SK-N-SH (cell line): ENCODE measurements at regions not wholly inside any gene's neighbourhood (a gene's known extent, or its start where the extent isn't known, plus 50 kb on each side); places are given as distances from the start of the nearest gene placed in this dataset.

Experiments
- CTCF ChIA-PET: fragments of 300-600, 350-600 bp; formaldehyde crosslinking; extraction: SDS; loops from one replicate; lab custom pipeline; 2021; lab: Yijun Ruan, JAX
- POLR2A ChIA-PET: fragments of 350-600 bp; sonication (Branson Sonifier 250); formaldehyde crosslinking; extraction: SDS; loops from one replicate; lab custom pipeline; 2020; ENCODE audit warnings: antibody characterized with exemption, inconsistent platforms; lab: Yijun Ruan, JAX
- DNase-seq: peaks from one replicate; pipeline ENCODE4 v3.0.0; 2012
- H2AFZ ChIP-seq: fragments of 200-600 bp; sonication (generic); 2 replicates; pipeline ENCODE4 v1.8.1; 2016; ENCODE audit warnings: antibody characterized with exemption, mild to moderate bottlenecking, low read depth
- H3F3A ChIP-seq: fragments of 200-600 bp; sonication (generic); replicated peaks from 2 replicates; pipeline ENCODE3; 2016; ENCODE audit warnings: antibody characterized with exemption, mild to moderate bottlenecking; ENCODE audit not compliant: insufficient read depth
- H3K27ac ChIP-seq, 2 experiments: fragments of 200-500 bp in 1 of 2; fragments of 200-600 bp in 1 of 2; sonication (Bioruptor generic) in 1 of 2; sonication (generic), shearing (Covaris generic) in 1 of 2; 2 replicates each; pipeline versions ENCODE4 v1.5.1 to v1.6.1; 2014 to 2016; ENCODE audit warnings: low read depth in 2 of 2, inconsistent platforms in 1 of 2, low read length in 1 of 2, mild to moderate bottlenecking in 1 of 2, mixed read lengths in 1 of 2
- H3K27me3 ChIP-seq: fragments of 200-600 bp; sonication (generic), shearing (Covaris generic); 2 replicates; pipeline ENCODE4 v1.6.1; 2016; ENCODE audit warnings: mixed run types; ENCODE audit not compliant: insufficient read depth
- H3K36me3 ChIP-seq, 2 experiments: fragments of 200-500 bp in 1 of 2; fragments of 200-600 bp in 1 of 2; sonication (Bioruptor generic) in 1 of 2; sonication (generic) in 1 of 2; replicated peaks in 1 of 2; 2 replicates each; pipeline versions ENCODE3 to v1.5.1; 2014 to 2016; ENCODE audit warnings: low read length in 1 of 2, mild to moderate bottlenecking in 1 of 2; ENCODE audit not compliant: insufficient read depth in 2 of 2, control insufficient read depth in 1 of 2
- H3K4me1 ChIP-seq, 2 experiments: fragments of 200-500 bp in 1 of 2; fragments of 200-600 bp in 1 of 2; sonication (Bioruptor generic) in 1 of 2; sonication (generic), shearing (Covaris generic) in 1 of 2; 2 replicates each; pipeline versions ENCODE4 v1.5.1 to v1.6.1; 2014 to 2016; ENCODE audit warnings: low read depth in 1 of 2, low read length in 1 of 2, mixed run types in 1 of 2; ENCODE audit not compliant: insufficient read depth in 2 of 2, control insufficient read depth in 1 of 2
- H3K4me2 ChIP-seq: fragments of 200-600 bp; sonication (generic), shearing (Covaris generic); 2 replicates; pipeline ENCODE4 v1.6.1; 2017; ENCODE audit warnings: mixed run types
- H3K4me3 ChIP-seq, 2 experiments: fragments of 200-500 bp in 1 of 2; fragments of 200-600 bp in 1 of 2; sonication (Bioruptor generic) in 1 of 2; sonication (generic), shearing (Covaris generic) in 1 of 2; 2 replicates each; pipeline versions ENCODE4 v1.5.1 to v1.8.1; 2014 to 2016; ENCODE audit warnings: low read depth in 2 of 2, inconsistent platforms in 1 of 2, low read length in 1 of 2, mild to moderate bottlenecking in 1 of 2, mixed read lengths in 1 of 2, moderate library complexity in 1 of 2
- H3K79me2 ChIP-seq: fragments of 200-600 bp; sonication (generic); 2 replicates; pipeline ENCODE4 v1.8.1; 2017; ENCODE audit warnings: mild to moderate bottlenecking; ENCODE audit not compliant: insufficient read depth
- H3K9ac ChIP-seq: fragments of 200-600 bp; sonication (generic); 2 replicates; pipeline ENCODE4 v1.6.1; 2017; ENCODE audit warnings: mixed run types
- H3K9me2 ChIP-seq: fragments of 200-600 bp; sonication (generic); 2 replicates; pipeline ENCODE4 v1.6.1; 2017; ENCODE audit warnings: mixed run types
- H3K9me3 ChIP-seq: fragments of 200-600 bp; sonication (generic); 2 replicates; pipeline ENCODE4 v1.6.1; 2017; ENCODE audit warnings: mixed run types, mild to moderate bottlenecking, moderate library complexity
- H4K20me1 ChIP-seq: fragments of 200-600 bp; sonication (generic); 2 replicates; pipeline ENCODE4 v1.6.1; 2017; ENCODE audit warnings: mild to moderate bottlenecking, mixed run types; ENCODE audit not compliant: insufficient read depth
- EP300 ChIP-seq, 2 experiments: IDR thresholded peaks; 2 replicates each; pipeline versions ENCODE4 v1.4.0 to v1.6.1; 2012; ENCODE audit warnings: borderline replicate concordance in 1 of 2, low read depth in 1 of 2, low read length in 1 of 2
- FOXJ3 ChIP-seq: sonication (generic); formaldehyde crosslinking; IDR thresholded peaks from 2 replicates; pipeline ENCODE4 v1.5.1; 2020; ENCODE audit warnings: mild to moderate bottlenecking, missing genetic modification reagents
- FOXM1 ChIP-seq: IDR thresholded peaks from 2 replicates; pipeline ENCODE4 v1.4.0; 2012; ENCODE audit warnings: low read depth, mild to moderate bottlenecking
- GATA2 ChIP-seq: sonication (generic); formaldehyde crosslinking; IDR thresholded peaks from 2 replicates; pipeline ENCODE4 v1.5.0; 2020; ENCODE audit warnings: mild to moderate bottlenecking, missing genetic modification reagents
- MEF2A ChIP-seq: IDR thresholded peaks from 2 replicates; pipeline ENCODE4 v1.4.0; 2012; ENCODE audit warnings: low read depth, borderline replicate concordance
- MXI1 ChIP-seq: IDR thresholded peaks from 2 replicates; pipeline ENCODE4 v1.6.1; 2012; ENCODE audit warnings: mild to moderate bottlenecking, low read depth, low read length, improper control_type of control experiment
- NFIC ChIP-seq: IDR thresholded peaks from 2 replicates; pipeline ENCODE4 v1.4.0; 2012; ENCODE audit warnings: borderline replicate concordance
- RAD21 ChIP-seq: IDR thresholded peaks from 2 replicates; pipeline ENCODE4 v1.6.1; 2012; ENCODE audit warnings: mild to moderate bottlenecking, low read length
- RFX5 ChIP-seq: IDR thresholded peaks from 2 replicates; pipeline ENCODE4 v1.6.1; 2012; ENCODE audit warnings: mild to moderate bottlenecking, improper control_type of control experiment, low read length
- SMC3 ChIP-seq: IDR thresholded peaks from 2 replicates; pipeline ENCODE4 v1.6.1; 2012; ENCODE audit warnings: low read depth, low read length, improper control_type of control experiment
- TCF12 ChIP-seq: IDR thresholded peaks from 2 replicates; pipeline ENCODE4 v1.4.0; 2012
- WGBS: methylation state at CpG from one replicate; pipeline ENCODE4 v1.1.6; 2017; ENCODE audit warnings: low lambda C conversion rate; 5-methylcytosine and 5-hydroxymethylcytosine counted together
- TF ChIP-seq, protein P1 (sequence below): IDR thresholded peaks from 2 replicates; pipeline ENCODE4 v1.6.1; 2012; ENCODE audit warnings: mild to moderate bottlenecking, low read depth, low read length, moderate library complexity
- TF ChIP-seq, protein P2 (sequence below): fragments of 150-350 bp; IDR thresholded peaks from 2 replicates; pipeline ENCODE4 v1.6.1; 2017; ENCODE audit warnings: antibody characterized with exemption, low read length, low read depth, borderline replicate concordance
- TF ChIP-seq, protein P3 (sequence below): IDR thresholded peaks from 2 replicates; pipeline ENCODE4; 2012
- TF ChIP-seq, protein P4 (sequence below): IDR thresholded peaks from 2 replicates; pipeline ENCODE4 v1.4.0; 2012; ENCODE audit warnings: low read depth, borderline replicate concordance
- TF ChIP-seq, protein P5 (sequence below): IDR thresholded peaks from 2 replicates; pipeline ENCODE4 v1.4.0; 2012; ENCODE audit warnings: low read depth, borderline replicate concordance

DNA sequence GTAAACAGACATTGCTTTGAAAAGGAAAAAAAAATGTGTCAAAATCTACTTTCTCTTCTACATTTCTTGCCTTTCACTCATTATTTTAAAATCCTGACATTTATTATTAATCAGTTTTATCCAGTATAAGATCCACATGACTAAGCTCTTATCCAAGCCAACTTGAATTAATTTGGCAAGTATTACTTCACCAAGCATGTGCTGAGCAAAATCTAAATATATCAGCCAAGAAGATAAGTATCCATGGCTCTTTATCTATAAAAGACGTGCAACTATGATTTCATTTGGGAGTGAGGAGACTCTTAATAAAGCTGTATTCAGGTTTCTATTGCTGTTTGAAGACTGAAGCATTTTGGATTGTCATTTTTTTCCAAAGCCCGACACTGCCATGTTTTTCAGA lies 221.3 kb downstream of the TRIM36 start:
- no peaks in the 10 kb centered on the region for H4K20me1 ChIP-seq
- no peaks in the 10 kb centered on the region for H3K27me3 ChIP-seq
- H3K79me2 ChIP-seq, result no peaks in the 10 kb centered on the region
- H2AFZ ChIP-seq, result no peak overlapping the region
- H3K9me3 ChIP-seq, result no peaks in the 10 kb centered on the region; the same call in 1 of the 2 replicates
- no peaks in the 10 kb centered on the region for H3F3A ChIP-seq
- ChIA-PET POLR2A (no interaction called here), CTCF (no interaction called here)
- H3K9ac ChIP-seq, result no peak overlapping the region
- H3K36me3 ChIP-seq, result no peaks in the 10 kb centered on the region
- DNase-seq, result no peak
- no peak overlapping the region for H3K4me2 ChIP-seq
- WGBS, result 0% methylated on average over 2 of the region's 2 CpGs
- no peaks in the 10 kb centered on the region for H3K4me1 ChIP-seq
- no peaks in the 10 kb centered on the region for H3K9me2 ChIP-seq
- TF ChIP-seq, protein P1, sequence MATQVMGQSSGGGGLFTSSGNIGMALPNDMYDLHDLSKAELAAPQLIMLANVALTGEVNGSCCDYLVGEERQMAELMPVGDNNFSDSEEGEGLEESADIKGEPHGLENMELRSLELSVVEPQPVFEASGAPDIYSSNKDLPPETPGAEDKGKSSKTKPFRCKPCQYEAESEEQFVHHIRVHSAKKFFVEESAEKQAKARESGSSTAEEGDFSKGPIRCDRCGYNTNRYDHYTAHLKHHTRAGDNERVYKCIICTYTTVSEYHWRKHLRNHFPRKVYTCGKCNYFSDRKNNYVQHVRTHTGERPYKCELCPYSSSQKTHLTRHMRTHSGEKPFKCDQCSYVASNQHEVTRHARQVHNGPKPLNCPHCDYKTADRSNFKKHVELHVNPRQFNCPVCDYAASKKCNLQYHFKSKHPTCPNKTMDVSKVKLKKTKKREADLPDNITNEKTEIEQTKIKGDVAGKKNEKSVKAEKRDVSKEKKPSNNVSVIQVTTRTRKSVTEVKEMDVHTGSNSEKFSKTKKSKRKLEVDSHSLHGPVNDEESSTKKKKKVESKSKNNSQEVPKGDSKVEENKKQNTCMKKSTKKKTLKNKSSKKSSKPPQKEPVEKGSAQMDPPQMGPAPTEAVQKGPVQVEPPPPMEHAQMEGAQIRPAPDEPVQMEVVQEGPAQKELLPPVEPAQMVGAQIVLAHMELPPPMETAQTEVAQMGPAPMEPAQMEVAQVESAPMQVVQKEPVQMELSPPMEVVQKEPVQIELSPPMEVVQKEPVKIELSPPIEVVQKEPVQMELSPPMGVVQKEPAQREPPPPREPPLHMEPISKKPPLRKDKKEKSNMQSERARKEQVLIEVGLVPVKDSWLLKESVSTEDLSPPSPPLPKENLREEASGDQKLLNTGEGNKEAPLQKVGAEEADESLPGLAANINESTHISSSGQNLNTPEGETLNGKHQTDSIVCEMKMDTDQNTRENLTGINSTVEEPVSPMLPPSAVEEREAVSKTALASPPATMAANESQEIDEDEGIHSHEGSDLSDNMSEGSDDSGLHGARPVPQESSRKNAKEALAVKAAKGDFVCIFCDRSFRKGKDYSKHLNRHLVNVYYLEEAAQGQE, result no peak
- no peak for TF ChIP-seq NFIC
- TF ChIP-seq, protein P2, sequence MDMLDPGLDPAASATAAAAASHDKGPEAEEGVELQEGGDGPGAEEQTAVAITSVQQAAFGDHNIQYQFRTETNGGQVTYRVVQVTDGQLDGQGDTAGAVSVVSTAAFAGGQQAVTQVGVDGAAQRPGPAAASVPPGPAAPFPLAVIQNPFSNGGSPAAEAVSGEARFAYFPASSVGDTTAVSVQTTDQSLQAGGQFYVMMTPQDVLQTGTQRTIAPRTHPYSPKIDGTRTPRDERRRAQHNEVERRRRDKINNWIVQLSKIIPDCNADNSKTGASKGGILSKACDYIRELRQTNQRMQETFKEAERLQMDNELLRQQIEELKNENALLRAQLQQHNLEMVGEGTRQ, result no peak
- no peak overlapping the region for H3K27ac ChIP-seq
- H3K4me3 ChIP-seq, result no peak overlapping the region

DNA sequence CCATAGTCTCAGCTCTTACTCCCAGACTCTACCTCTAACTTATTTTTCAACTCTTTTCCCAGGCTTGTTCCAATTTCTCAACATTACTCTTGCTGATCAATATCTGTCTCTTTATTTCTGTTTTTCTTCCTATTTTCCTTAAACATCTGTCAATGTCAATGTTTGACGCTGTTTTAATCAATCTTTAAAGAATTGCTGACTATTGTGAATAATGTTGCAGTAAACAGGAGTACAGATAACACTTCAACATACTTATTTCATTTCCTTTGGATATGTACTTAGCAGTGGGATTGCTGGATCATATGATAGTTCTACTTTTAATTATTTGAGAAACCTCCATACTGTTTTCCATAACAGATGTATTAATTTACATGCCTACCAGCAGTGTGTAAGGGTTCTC lies 229.0 kb downstream of the TRIM36 start:
- Histone ChIP-seq H3K9me2 (no peaks in the 10 kb centered on the region), H4K20me1 (no peaks in the 10 kb centered on the region), H3K4me3 (no peak overlapping the region), H3K27me3 (no peaks in the 10 kb centered on the region), H3K4me1 (no peaks in the 10 kb centered on the region), H2AFZ (no peak overlapping the region), H3K79me2 (no peaks in the 10 kb centered on the region), H3K9ac (no peak overlapping the region), H3K36me3 (no peaks in the 10 kb centered on the region), H3K4me2 (no peak overlapping the region), H3K27ac (no peak overlapping the region), H3F3A (no peaks in the 10 kb centered on the region), H3K9me3 (peaks cover 5% of the 10 kb centered on the region)
- ChIA-PET CTCF (no interaction called here), POLR2A (no interaction called here)
- DNase-seq, result no peak
- WGBS, result 2% methylated on average over 1 of the region's 1 CpG
- TF ChIP-seq SMC3 (no peak), MEF2A (no peak), RAD21 (no peak), MXI1 (no peak), EP300 (IDR thresholded peaks at IDR 0.05; ENCODE audit: borderline replicate concordance in 1 of 2, low read depth in 1 of 2, low read length in 1 of 2) (no peak), TCF12 (no peak), GATA2 (CRISPR knock-in tag) (no peak), FOXJ3 (no peak), RFX5 (no peak), FOXM1 (no peak)
- TF ChIP-seq, protein P3, sequence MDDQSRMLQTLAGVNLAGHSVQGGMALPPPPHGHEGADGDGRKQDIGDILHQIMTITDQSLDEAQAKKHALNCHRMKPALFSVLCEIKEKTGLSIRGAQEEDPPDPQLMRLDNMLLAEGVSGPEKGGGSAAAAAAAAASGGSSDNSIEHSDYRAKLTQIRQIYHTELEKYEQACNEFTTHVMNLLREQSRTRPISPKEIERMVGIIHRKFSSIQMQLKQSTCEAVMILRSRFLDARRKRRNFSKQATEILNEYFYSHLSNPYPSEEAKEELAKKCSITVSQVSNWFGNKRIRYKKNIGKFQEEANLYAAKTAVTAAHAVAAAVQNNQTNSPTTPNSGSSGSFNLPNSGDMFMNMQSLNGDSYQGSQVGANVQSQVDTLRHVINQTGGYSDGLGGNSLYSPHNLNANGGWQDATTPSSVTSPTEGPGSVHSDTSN, result no peak
- TF ChIP-seq, protein P4, sequence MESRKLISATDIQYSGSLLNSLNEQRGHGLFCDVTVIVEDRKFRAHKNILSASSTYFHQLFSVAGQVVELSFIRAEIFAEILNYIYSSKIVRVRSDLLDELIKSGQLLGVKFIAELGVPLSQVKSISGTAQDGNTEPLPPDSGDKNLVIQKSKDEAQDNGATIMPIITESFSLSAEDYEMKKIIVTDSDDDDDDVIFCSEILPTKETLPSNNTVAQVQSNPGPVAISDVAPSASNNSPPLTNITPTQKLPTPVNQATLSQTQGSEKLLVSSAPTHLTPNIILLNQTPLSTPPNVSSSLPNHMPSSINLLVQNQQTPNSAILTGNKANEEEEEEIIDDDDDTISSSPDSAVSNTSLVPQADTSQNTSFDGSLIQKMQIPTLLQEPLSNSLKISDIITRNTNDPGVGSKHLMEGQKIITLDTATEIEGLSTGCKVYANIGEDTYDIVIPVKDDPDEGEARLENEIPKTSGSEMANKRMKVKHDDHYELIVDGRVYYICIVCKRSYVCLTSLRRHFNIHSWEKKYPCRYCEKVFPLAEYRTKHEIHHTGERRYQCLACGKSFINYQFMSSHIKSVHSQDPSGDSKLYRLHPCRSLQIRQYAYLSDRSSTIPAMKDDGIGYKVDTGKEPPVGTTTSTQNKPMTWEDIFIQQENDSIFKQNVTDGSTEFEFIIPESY, result no peak
- TF ChIP-seq, protein P5, sequence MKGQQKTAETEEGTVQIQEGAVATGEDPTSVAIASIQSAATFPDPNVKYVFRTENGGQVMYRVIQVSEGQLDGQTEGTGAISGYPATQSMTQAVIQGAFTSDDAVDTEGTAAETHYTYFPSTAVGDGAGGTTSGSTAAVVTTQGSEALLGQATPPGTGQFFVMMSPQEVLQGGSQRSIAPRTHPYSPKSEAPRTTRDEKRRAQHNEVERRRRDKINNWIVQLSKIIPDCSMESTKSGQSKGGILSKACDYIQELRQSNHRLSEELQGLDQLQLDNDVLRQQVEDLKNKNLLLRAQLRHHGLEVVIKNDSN, result no peak
- TF ChIP-seq, protein P1, result no peak
